Activated CD4-positive, alpha-beta T cell treated with anti-CD3 and anti-CD28 coated beads for 4 hours (primary cell): ENCODE measurements at regions not wholly inside any gene's neighbourhood (a gene's known extent, or its start where the extent isn't known, plus 50 kb on each side); places are given as distances from the start of the nearest gene placed in this dataset.

ENCODE experiments used
- DNase-seq, 2 donors: peaks; one replicate each; pipeline ENCODE4 v3.0.0-alpha.2; 2020

GRCh38 chr5:164747371-164747770 lies 1242.0 kb downstream of the MAT2B start:
- no peak for DNase-seq

- no peak for DNase-seq
These were observed 1243.4 kb downstream of the MAT2B start for GRCh38 chr5:164748861-164749260.

- DNase-seq, result no peak
These were observed 1248.0 kb downstream of the MAT2B start for GRCh38 chr5:164753434-164753833.

- no peak for DNase-seq
These were observed 1257.8 kb downstream of the MAT2B start for GRCh38 chr5:164763206-164763605.

- DNase-seq, result no peak
These were observed 1266.7 kb downstream of the MAT2B start for GRCh38 chr5:164772122-164772521.

- no peak for DNase-seq
These were observed 1278.8 kb downstream of the MAT2B start for GRCh38 chr5:164784230-164784629.

- DNase-seq, result no peak
These were observed 1292.7 kb downstream of the MAT2B start for GRCh38 chr5:164798110-164798509.

- DNase-seq, result no peak
These were observed 1294.0 kb downstream of the MAT2B start for GRCh38 chr5:164799391-164799790.

- DNase-seq, result no peak
These were observed 1296.5 kb downstream of the MAT2B start for GRCh38 chr5:164801910-164802309.

GRCh38 chr5:164809821-164810220 lies 1304.4 kb downstream of the MAT2B start:
- no peak for DNase-seq

- DNase-seq, result no peak
These were observed 1313.0 kb downstream of the MAT2B start for GRCh38 chr5:164818445-164818844.

- no peak for DNase-seq
These were observed 1319.3 kb downstream of the MAT2B start for GRCh38 chr5:164824671-164825070.

- DNase-seq, result no peak
These were observed 1327.1 kb downstream of the MAT2B start for GRCh38 chr5:164832516-164832915.

GRCh38 chr5:164844348-164844747 lies 1338.9 kb downstream of the MAT2B start:
- DNase-seq, result no peak

- no peak for DNase-seq
These were observed 1355.5 kb downstream of the MAT2B start for GRCh38 chr5:164860896-164861295.

GRCh38 chr5:164861610-164862009 lies 1356.2 kb downstream of the MAT2B start:
- DNase-seq, result no peak

- DNase-seq, result no peak
These were observed 1363.3 kb downstream of the MAT2B start for GRCh38 chr5:164868761-164869160.

GRCh38 chr5:164869325-164869724 lies 1363.9 kb downstream of the MAT2B start:
- DNase-seq, result no peak

GRCh38 chr5:164876793-164877192 lies 1371.4 kb downstream of the MAT2B start:
- no peak for DNase-seq

- DNase-seq, result no peak
These were observed 1376.0 kb downstream of the MAT2B start for GRCh38 chr5:164881442-164881841.

GRCh38 chr5:164885179-164885578 lies 1379.8 kb downstream of the MAT2B start:
- no peak for DNase-seq

GRCh38 chr5:164893071-164893470 lies 1387.7 kb downstream of the MAT2B start:
- DNase-seq, result no peak

- DNase-seq, result no peak
These were observed 1393.3 kb downstream of the MAT2B start for GRCh38 chr5:164898705-164899104.

- no peak for DNase-seq
These were observed 1404.3 kb downstream of the MAT2B start for GRCh38 chr5:164909673-164910072.

- DNase-seq, result no peak
These were observed 1416.3 kb downstream of the MAT2B start for GRCh38 chr5:164921722-164922121.

GRCh38 chr5:164934039-164934438 lies 1428.6 kb downstream of the MAT2B start:
- no peak for DNase-seq
